HepG2 (cell line): ENCODE measurements at regions not wholly inside any gene's neighbourhood (a gene's known extent, or its start where the extent isn't known, plus 50 kb on each side); places are given as distances from the start of the nearest gene placed in this dataset.

Source experiments
- HCFC1 ChIP-seq: fragments of 150-350 bp; IDR thresholded peaks from 2 replicates; pipeline ENCODE4 v1.6.1; 2014; ENCODE audit warnings: low read depth, low read length
- HDAC1 ChIP-seq: sonication (generic); formaldehyde crosslinking; IDR thresholded peaks from 2 replicates; pipeline ENCODE4 v1.5.1; 2020; ENCODE audit warnings: mild to moderate bottlenecking, missing genetic modification reagents
- MBNL3 ChIP-seq: fragments of 250-450 bp; sonication (Bioruptor Pico); conservative IDR thresholded peaks from 2 replicates; pipeline ENCODE4 v1.8.0; 2022; ENCODE audit warnings: mild to moderate bottlenecking, inconsistent platforms
- MXI1 ChIP-seq: IDR thresholded peaks from 3 replicates; pipeline ENCODE4 v1.6.1; 2012; ENCODE audit warnings: low read depth, low read length, inconsistent platforms, borderline replicate concordance
- SMARCC2 ChIP-seq: fragments of 450-650 bp; IDR thresholded peaks from 2 replicates; pipeline ENCODE4 v1.6.1; 2017; ENCODE audit warnings: antibody characterized with exemption, mild to moderate bottlenecking
- SP1 ChIP-seq, 2 experiments: fragments of 450-650 bp in 1 of 2; sonication (generic) in 1 of 2; formaldehyde crosslinking in 1 of 2; IDR thresholded peaks; 2 replicates each; pipeline versions ENCODE4 v1.4.0 to v1.6.1; 2016 to 2020; ENCODE audit warnings: missing genetic modification reagents in 1 of 2
- TAF1 ChIP-seq: sonication (generic); formaldehyde crosslinking; IDR thresholded peaks from 2 replicates; pipeline ENCODE4 v1.4.0; 2020; ENCODE audit warnings: missing genetic modification reagents
- TF ChIP-seq, protein P1 (sequence below): sonication (generic); formaldehyde crosslinking; IDR thresholded peaks from 2 replicates; pipeline ENCODE4 v1.5.1; 2020; ENCODE audit warnings: mild to moderate bottlenecking, moderate library complexity, missing genetic modification reagents
- TF ChIP-seq, protein P2 (sequence below): sonication (generic); formaldehyde crosslinking; IDR thresholded peaks from 2 replicates; pipeline ENCODE4 v1.5.1; 2020; ENCODE audit warnings: missing genetic modification reagents, mild to moderate bottlenecking, borderline replicate concordance
- TF ChIP-seq, protein P3 (sequence below): sonication (generic); formaldehyde crosslinking; IDR thresholded peaks from 2 replicates; pipeline ENCODE4 v1.5.0; 2020; ENCODE audit warnings: mild to moderate bottlenecking, missing genetic modification reagents, moderate library complexity

DNA sequence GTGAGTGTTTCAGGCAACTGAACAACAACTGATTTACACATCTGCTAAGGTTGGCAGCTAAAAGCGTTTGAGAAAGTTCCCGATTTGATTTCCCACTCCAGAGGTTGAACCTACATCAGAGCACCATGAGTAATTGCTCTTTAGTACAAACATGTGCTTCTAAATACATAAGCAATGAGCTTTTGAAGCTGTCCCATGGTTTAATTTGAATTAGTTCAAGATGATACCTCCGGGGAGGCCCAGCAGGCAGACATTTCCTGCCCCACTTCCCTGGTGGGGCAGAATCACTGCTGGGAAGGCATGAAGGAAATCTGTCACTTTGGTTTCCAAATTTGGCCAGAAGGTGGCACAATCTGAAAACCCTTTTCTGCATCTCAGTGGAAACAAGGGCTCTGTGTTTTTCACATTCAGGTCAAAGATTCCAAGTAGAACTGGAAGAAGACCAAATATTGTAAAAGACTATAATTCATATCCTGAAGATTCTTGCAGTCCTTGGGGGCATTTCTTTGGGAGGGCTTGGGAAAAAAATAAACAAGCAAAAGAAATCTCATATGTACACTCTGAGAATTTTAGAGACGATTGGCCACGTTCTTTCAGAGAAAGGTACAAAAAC, 176.2 kb upstream of the FAM20A start:
- TF ChIP-seq, protein P1, sequence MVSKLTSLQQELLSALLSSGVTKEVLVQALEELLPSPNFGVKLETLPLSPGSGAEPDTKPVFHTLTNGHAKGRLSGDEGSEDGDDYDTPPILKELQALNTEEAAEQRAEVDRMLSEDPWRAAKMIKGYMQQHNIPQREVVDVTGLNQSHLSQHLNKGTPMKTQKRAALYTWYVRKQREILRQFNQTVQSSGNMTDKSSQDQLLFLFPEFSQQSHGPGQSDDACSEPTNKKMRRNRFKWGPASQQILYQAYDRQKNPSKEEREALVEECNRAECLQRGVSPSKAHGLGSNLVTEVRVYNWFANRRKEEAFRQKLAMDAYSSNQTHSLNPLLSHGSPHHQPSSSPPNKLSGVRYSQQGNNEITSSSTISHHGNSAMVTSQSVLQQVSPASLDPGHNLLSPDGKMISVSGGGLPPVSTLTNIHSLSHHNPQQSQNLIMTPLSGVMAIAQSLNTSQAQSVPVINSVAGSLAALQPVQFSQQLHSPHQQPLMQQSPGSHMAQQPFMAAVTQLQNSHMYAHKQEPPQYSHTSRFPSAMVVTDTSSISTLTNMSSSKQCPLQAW (CRISPR knock-in tag) = peak; percentile 40; the same call in 1 of the 2 replicates
- no peak for TF ChIP-seq MXI1
- no peak for TF ChIP-seq SMARCC2
- TF ChIP-seq, protein P2, sequence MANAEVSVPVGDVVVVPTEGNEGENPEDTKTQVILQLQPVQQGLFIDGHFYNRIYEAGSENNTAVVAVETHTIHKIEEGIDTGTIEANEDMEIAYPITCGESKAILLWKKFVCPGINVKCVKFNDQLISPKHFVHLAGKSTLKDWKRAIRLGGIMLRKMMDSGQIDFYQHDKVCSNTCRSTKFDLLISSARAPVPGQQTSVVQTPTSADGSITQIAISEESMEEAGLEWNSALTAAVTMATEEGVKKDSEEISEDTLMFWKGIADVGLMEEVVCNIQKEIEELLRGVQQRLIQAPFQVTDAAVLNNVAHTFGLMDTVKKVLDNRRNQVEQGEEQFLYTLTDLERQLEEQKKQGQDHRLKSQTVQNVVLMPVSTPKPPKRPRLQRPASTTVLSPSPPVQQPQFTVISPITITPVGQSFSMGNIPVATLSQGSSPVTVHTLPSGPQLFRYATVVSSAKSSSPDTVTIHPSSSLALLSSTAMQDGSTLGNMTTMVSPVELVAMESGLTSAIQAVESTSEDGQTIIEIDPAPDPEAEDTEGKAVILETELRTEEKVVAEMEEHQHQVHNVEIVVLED (CRISPR knock-in tag) = no peak; the same call in 1 of the 2 replicates
- TF ChIP-seq, protein P3, sequence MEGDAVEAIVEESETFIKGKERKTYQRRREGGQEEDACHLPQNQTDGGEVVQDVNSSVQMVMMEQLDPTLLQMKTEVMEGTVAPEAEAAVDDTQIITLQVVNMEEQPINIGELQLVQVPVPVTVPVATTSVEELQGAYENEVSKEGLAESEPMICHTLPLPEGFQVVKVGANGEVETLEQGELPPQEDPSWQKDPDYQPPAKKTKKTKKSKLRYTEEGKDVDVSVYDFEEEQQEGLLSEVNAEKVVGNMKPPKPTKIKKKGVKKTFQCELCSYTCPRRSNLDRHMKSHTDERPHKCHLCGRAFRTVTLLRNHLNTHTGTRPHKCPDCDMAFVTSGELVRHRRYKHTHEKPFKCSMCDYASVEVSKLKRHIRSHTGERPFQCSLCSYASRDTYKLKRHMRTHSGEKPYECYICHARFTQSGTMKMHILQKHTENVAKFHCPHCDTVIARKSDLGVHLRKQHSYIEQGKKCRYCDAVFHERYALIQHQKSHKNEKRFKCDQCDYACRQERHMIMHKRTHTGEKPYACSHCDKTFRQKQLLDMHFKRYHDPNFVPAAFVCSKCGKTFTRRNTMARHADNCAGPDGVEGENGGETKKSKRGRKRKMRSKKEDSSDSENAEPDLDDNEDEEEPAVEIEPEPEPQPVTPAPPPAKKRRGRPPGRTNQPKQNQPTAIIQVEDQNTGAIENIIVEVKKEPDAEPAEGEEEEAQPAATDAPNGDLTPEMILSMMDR (CRISPR knock-in tag) = peak; percentile 92
- TF ChIP-seq SP1 (IDR thresholded peaks at IDR 0.05) = no peak
- no peak for TF ChIP-seq SP1 (CRISPR knock-in tag; IDR thresholded peaks at IDR 0.05)
- TF ChIP-seq TAF1 (CRISPR knock-in tag) = no peak
- no peak for TF ChIP-seq HCFC1
- no peak for TF ChIP-seq MBNL3 (CRISPR knock-in tag)
- TF ChIP-seq HDAC1 (CRISPR knock-in tag) = peak; percentile 55; the same call in 1 of the 2 replicates
